ENCODE measurements at regions not wholly inside any gene's neighbourhood (a gene's known extent, or its start where the extent isn't known, plus 50 kb on each side); places are given as distances from the start of the nearest gene placed in this dataset.
A peak's percentile ranks its signal among the peaks of the same experiment; 100 is the strongest.

DNA sequence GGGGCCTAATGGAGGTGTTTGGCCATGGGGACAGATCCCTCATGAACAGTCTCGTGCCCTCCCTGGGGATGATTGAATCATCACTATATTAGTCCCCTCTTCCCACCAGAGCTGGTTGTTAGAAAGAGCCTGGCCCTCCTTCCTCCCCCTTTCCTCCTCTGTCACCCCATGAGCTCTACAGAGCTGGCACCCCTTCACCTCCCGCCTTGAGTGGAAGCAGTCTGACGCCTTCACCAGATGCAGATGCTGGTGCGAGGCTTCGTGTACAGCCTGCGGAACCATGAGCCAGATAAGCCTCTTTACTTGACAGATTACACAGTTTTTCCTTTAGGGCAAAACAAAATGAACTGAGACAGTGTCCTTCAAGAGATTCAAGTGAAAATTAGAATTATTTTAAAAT, 74.4 kb upstream of the RIPOR2 start (continued):
- no peak for TF ChIP-seq NFE2L2 (IDR thresholded peaks at IDR 0.05; ENCODE audit: low read depth, low read length)

DNA sequence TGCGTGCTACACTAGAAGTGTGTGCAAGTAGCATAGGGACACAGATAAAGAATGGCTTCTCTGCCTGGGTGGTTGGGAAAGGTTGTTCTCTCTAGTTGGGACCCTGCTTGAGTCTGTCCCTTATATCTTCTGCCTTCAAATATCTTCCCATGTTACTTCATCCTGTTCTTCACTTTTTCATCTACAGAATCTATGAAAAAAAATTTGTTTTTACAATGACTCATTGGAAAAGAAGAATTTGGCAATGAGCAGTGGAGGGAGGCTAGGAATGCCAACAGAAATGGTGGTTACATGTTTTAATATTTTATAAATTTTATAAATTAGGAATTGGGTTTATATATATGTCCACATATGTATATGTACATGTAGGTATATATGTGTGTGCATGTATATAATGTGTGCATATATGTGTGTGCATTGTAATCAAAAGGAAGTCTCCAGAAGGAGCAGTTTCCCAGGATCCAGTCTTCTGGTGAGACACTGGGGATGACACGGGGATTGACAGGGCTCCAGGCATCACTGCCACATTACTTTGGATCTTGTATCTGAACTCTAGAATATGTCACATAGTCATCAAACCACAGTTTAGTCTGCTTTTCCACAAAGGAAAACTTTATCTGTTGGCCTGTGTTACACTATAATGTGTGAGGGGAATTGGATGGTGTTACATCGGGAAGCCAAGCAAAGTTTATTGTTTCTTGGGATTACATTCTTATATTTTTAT, 75.3 kb upstream of the RIPOR2 start:
- peaks cover 28% of the 10 kb centered on the region for H3K4me1 ChIP-seq (ENCODE audit: control insufficient read depth, insufficient read depth, low read length)
- no peaks in the 10 kb centered on the region for H3K27me3 ChIP-seq (ENCODE audit: control insufficient read depth, insufficient read depth, low read length)
- ChIA-PET CTCF (interaction anchor here (0.6 kb wide), 1 partner anchor 132 kb away, joined by 3 read pairs; no protein-coding TSS in a partner anchor), POLR2A (ENCODE audit: unreplicated experiment) (no interaction called here)
- peak overlapping the region; percentile 79 for H3K23ac ChIP-seq (ENCODE audit: low read depth, low read length)
- DNase-seq, result peak; percentile 67
- H3K79me1 ChIP-seq (ENCODE audit: low read depth in 1 of 2, low read length in 2 of 2), result no peaks in the 10 kb centered on the region
- peaks cover 16% of the 10 kb centered on the region for H3K9me1 ChIP-seq (ENCODE audit: insufficient read depth, low read length)
- H3K4me3 ChIP-seq (ENCODE audit: insufficient read depth, low read depth, low read length), result no peak overlapping the region
- peak overlapping the region; percentile 89 for H4K5ac ChIP-seq (ENCODE audit: low read depth, low read length)
- H3K36me3 ChIP-seq (ENCODE audit: control insufficient read depth, insufficient read depth, low read length), result no peaks in the 10 kb centered on the region
- peak overlapping the region; percentile 95 for H2BK120ac ChIP-seq (ENCODE audit: low read depth, low read length)
- H4K91ac ChIP-seq (ENCODE audit: insufficient read depth, low read depth, low read length), result peak overlapping the region; percentile 69
- TF ChIP-seq RCOR1 (IDR thresholded peaks at IDR 0.05; ENCODE audit: insufficient replicate concordance, low read length) (no peak), MXI1 (IDR thresholded peaks at IDR 0.05; ENCODE audit: borderline replicate concordance, low read depth, low read length) (no peak), FOS (IDR thresholded peaks at IDR 0.05; ENCODE audit: low read depth, low read length) (peak; percentile 50; the same call in 1 of the 2 replicates), CEBPB (IDR thresholded peaks at IDR 0.05; ENCODE audit: low read depth, low read length) (peak; percentile 76)
- TF ChIP-seq, protein P1, sequence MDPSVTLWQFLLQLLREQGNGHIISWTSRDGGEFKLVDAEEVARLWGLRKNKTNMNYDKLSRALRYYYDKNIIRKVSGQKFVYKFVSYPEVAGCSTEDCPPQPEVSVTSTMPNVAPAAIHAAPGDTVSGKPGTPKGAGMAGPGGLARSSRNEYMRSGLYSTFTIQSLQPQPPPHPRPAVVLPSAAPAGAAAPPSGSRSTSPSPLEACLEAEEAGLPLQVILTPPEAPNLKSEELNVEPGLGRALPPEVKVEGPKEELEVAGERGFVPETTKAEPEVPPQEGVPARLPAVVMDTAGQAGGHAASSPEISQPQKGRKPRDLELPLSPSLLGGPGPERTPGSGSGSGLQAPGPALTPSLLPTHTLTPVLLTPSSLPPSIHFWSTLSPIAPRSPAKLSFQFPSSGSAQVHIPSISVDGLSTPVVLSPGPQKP (IDR thresholded peaks at IDR 0.05; ENCODE audit: borderline replicate concordance, low read depth, low read length), result no peak
- peak overlapping the region; percentile 48 to 76 for H4K8ac ChIP-seq (ENCODE audit: low read depth in 2 of 2, low read length in 2 of 2)
- H3K27ac ChIP-seq (ENCODE audit: insufficient read depth, low read length), result peak overlapping the region; percentile 87
- in situ Hi-C loops (cut with MboI; ENCODE audit: low sequenced_read_pairs), result no loop called here
- peak overlapping the region; percentile 88 for H3K4ac ChIP-seq (ENCODE audit: low read depth, low read length)
- peak overlapping the region; percentile 22; the same call in 1 of the 2 replicates for H3K56ac ChIP-seq (ENCODE audit: extremely low read depth, insufficient read depth, low read length)
- H2AK9ac ChIP-seq (replicated peaks; ENCODE audit: low read depth, low read length, poor library complexity), result no peak overlapping the region
- H4K20me1 ChIP-seq (ENCODE audit: insufficient read depth, low read length), result no peaks in the 10 kb centered on the region
- H2BK15ac ChIP-seq (ENCODE audit: low read depth, low read length), result peak overlapping the region; percentile 71
- BruUV-seq (replicated peaks), result no TSS peak
- intact Hi-C loops (cut with micrococcal nuclease), result loop anchor here (5.0 kb wide), 2 partner anchors 234 to 289 kb away; no protein-coding TSS in a partner anchor
- H3K18ac ChIP-seq (ENCODE audit: low read depth, low read length), result peak overlapping the region; percentile 97
- dilution Hi-C loops (cut with HindIII; ENCODE audit: low sequenced_read_pairs, unreplicated experiment), result no loop called here
- H2AK5ac ChIP-seq (ENCODE audit: low read depth, low read length), result peak overlapping the region; percentile 73
- H3K4me2 ChIP-seq (ENCODE audit: low read depth, low read length), result peak overlapping the region; percentile 69
- peak overlapping the region; percentile 94 for H2BK5ac ChIP-seq (ENCODE audit: low read depth, low read length, poor library complexity, severe bottlenecking)
- H3K9ac ChIP-seq (ENCODE audit: low read depth, low read length), result no peak overlapping the region
- H3K9me3 ChIP-seq (ENCODE audit: control insufficient read depth, insufficient read depth, low read length), result no peaks in the 10 kb centered on the region
- peak; percentile 28 for ATAC-seq (ENCODE audit: low read depth)
- H3K14ac ChIP-seq (replicated peaks; ENCODE audit: low read depth, low read length), result peak overlapping the region; percentile 91
- H2AFZ ChIP-seq (replicated peaks; ENCODE audit: low read length, poor library complexity), result no peak overlapping the region
- H2BK20ac ChIP-seq (ENCODE audit: low read depth, low read length), result peak overlapping the region; percentile 90
- WGBS, 2 experiments (ENCODE audit: extremely low coverage in 2 of 2, insufficient read length in 1 of 2), result no CpG with 5 or more reads among the region's 3 CpGs

Measured in IMR-90 (cell line).